Nephron progenitor cell (in vitro differentiated cells): ENCODE measurements at regions not wholly inside any gene's neighbourhood (a gene's known extent, or its start where the extent isn't known, plus 50 kb on each side); places are given as distances from the start of the nearest gene placed in this dataset.
"Not testable (repeated sequence)": the region's sequence is repeated elsewhere in the genome, so short reads cannot be mapped to it uniquely, and the experiment has no call there.

ENCODE experiments used
- DNase-seq: peaks from one replicate; pipeline ENCODE4 v3.0.0; 2021
- H3K27ac Mint-ChIP-seq: 2 replicates; pipeline ENCODE4 v1.8.0; 2021; ENCODE audit warnings: mild to moderate bottlenecking, moderate library complexity, mixed read lengths
- H3K27me3 Mint-ChIP-seq: 2 replicates; pipeline ENCODE4 v1.8.0; 2021; ENCODE audit warnings: mild to moderate bottlenecking, low read depth, mixed read lengths; ENCODE audit not compliant: poor library complexity
- H3K36me3 Mint-ChIP-seq: 2 replicates; pipeline ENCODE4 v1.8.0; 2021; ENCODE audit warnings: low read depth, mixed read lengths
- H3K4me1 Mint-ChIP-seq: 2 replicates; pipeline ENCODE4 v1.8.0; 2021; ENCODE audit warnings: mixed read lengths
- H3K4me3 Mint-ChIP-seq: 2 replicates; pipeline ENCODE4 v1.8.0; 2021; ENCODE audit warnings: mild to moderate bottlenecking, moderate library complexity, mixed read lengths
- H3K9me3 Mint-ChIP-seq: 2 replicates; pipeline ENCODE4 v1.8.0; 2021; ENCODE audit warnings: mild to moderate bottlenecking, moderate library complexity, mixed read lengths
- CTCF ChIP-seq: fragments of 200-600 bp; sonication (generic); IDR thresholded peaks from 2 replicates; pipeline ENCODE4 v1.5.0; 2021; ENCODE audit warnings: antibody characterized with exemption

GRCh38 chr1:229015806-229016205, 255.1 kb upstream of the RAB4A start:
- Mint-ChIP-seq H3K36me3 (no peaks in the 10 kb centered on the region), H3K4me3 (no peak overlapping the region), H3K27me3 (peaks cover 5% of the 10 kb centered on the region), H3K9me3 (no peaks in the 10 kb centered on the region), H3K27ac (peak overlapping the region; percentile 97), H3K4me1 (peaks cover 56% of the 10 kb centered on the region)
- TF ChIP-seq CTCF, result no peak
- no peak for DNase-seq

GRCh38 chr1:229017091-229017490, 253.8 kb upstream of the RAB4A start:
- no peak for TF ChIP-seq CTCF
- H3K4me3 Mint-ChIP-seq, result no peak overlapping the region
- no peaks in the 10 kb centered on the region for H3K36me3 Mint-ChIP-seq
- H3K4me1 Mint-ChIP-seq, result peaks cover 45% of the 10 kb centered on the region
- no peak overlapping the region for H3K27ac Mint-ChIP-seq
- H3K27me3 Mint-ChIP-seq, result peaks cover 9% of the 10 kb centered on the region
- DNase-seq, result no peak
- no peaks in the 10 kb centered on the region for H3K9me3 Mint-ChIP-seq

GRCh38 chr1:229018674-229019295, 252.1 kb upstream of the RAB4A start:
- H3K36me3 Mint-ChIP-seq, result no peaks in the 10 kb centered on the region
- H3K4me3 Mint-ChIP-seq, result no peak overlapping the region
- H3K4me1 Mint-ChIP-seq, result peaks cover 53% of the 10 kb centered on the region
- no peak for DNase-seq
- H3K27ac Mint-ChIP-seq, result no peak overlapping the region
- no peak for TF ChIP-seq CTCF
- peaks cover 9% of the 10 kb centered on the region for H3K27me3 Mint-ChIP-seq
- no peaks in the 10 kb centered on the region for H3K9me3 Mint-ChIP-seq

GRCh38 chr1:229019663-229020271, 251.1 kb upstream of the RAB4A start:
- no peak for DNase-seq
- Mint-ChIP-seq H3K9me3 (no peaks in the 10 kb centered on the region), H3K4me1 (peaks cover 51% of the 10 kb centered on the region), H3K27ac (no peak overlapping the region), H3K36me3 (no peaks in the 10 kb centered on the region), H3K4me3 (no peak overlapping the region), H3K27me3 (peaks cover 9% of the 10 kb centered on the region)
- TF ChIP-seq CTCF, result no peak

GRCh38 chr1:229021034-229021433, 249.9 kb upstream of the RAB4A start:
- H3K36me3 Mint-ChIP-seq, H3K27ac Mint-ChIP-seq: not testable (repeated sequence)

GRCh38 chr1:229022595-229023333, 248.1 kb upstream of the RAB4A start:
- Mint-ChIP-seq H3K4me3 (no peak overlapping the region), H3K27me3 (peaks cover 6% of the 10 kb centered on the region), H3K27ac (peak overlapping the region; percentile 8), H3K9me3 (no peaks in the 10 kb centered on the region), H3K36me3 (no peaks in the 10 kb centered on the region), H3K4me1 (peaks cover 56% of the 10 kb centered on the region)
- no peak for DNase-seq
- no peak for TF ChIP-seq CTCF

More at GRCh38 chr1:229021034-229021433, 249.9 kb upstream of the RAB4A start:
- not testable (repeated sequence) for H3K9me3 Mint-ChIP-seq, H3K27me3 Mint-ChIP-seq, H3K4me3 Mint-ChIP-seq, DNase-seq
- peaks cover 53% of the 10 kb centered on the region for H3K4me1 Mint-ChIP-seq
